HG02610 (cell line): ENCODE measurements at regions not wholly inside any gene's neighbourhood (a gene's known extent, or its start where the extent isn't known, plus 50 kb on each side); places are given as distances from the start of the nearest gene placed in this dataset.
"Not testable (repeated sequence)": the region's sequence is repeated elsewhere in the genome, so short reads cannot be mapped to it uniquely, and the experiment has no call there.

ENCODE experiments used
- ATAC-seq: cut with Tn5 transposase; IDR thresholded peaks from one replicate; pipeline ENCODE4 v1.9.1; 2021; ENCODE audit warnings: mild to moderate bottlenecking, moderate library complexity; ENCODE audit not compliant: unreplicated experiment

- ATAC-seq: no peak
Measured at GRCh38 chr21:27390384-27390783, 423.5 kb upstream of the ADAMTS5 start.

GRCh38 chr21:27388825-27389224 lies 421.9 kb upstream of the ADAMTS5 start:
- no peak for ATAC-seq

- ATAC-seq: no peak
Measured at GRCh38 chr21:27382404-27382803, 415.5 kb upstream of the ADAMTS5 start.

- no peak for ATAC-seq
Measured at GRCh38 chr21:27380303-27380702, 413.4 kb upstream of the ADAMTS5 start.

GRCh38 chr21:27379354-27379753 lies 412.5 kb upstream of the ADAMTS5 start:
- ATAC-seq: no peak

GRCh38 chr21:27372381-27372780 lies 405.5 kb upstream of the ADAMTS5 start:
- no peak for ATAC-seq

- ATAC-seq: no peak
Measured at GRCh38 chr21:27371975-27372331, 405.1 kb upstream of the ADAMTS5 start.

GRCh38 chr21:27371115-27371974 lies 404.5 kb upstream of the ADAMTS5 start:
- no peak for ATAC-seq

- ATAC-seq: no peak
Measured at GRCh38 chr21:27369978-27370571, 403.2 kb upstream of the ADAMTS5 start.

GRCh38 chr21:27369234-27369633 lies 402.3 kb upstream of the ADAMTS5 start:
- no peak for ATAC-seq

GRCh38 chr21:27366646-27367235 lies 399.9 kb upstream of the ADAMTS5 start:
- no peak for ATAC-seq

GRCh38 chr21:27366036-27366435 lies 399.1 kb upstream of the ADAMTS5 start:
- no peak for ATAC-seq

- no peak for ATAC-seq
Measured at GRCh38 chr21:27365394-27365793, 398.5 kb upstream of the ADAMTS5 start.

- ATAC-seq: no peak
Measured at GRCh38 chr21:27363719-27364477, 397.0 kb upstream of the ADAMTS5 start.

- no peak for ATAC-seq
Measured at GRCh38 chr21:27362249-27362648, 395.4 kb upstream of the ADAMTS5 start.

GRCh38 chr21:27359141-27359540 lies 392.3 kb upstream of the ADAMTS5 start:
- no peak for ATAC-seq

- ATAC-seq: no peak
Measured at GRCh38 chr21:27352885-27353284, 386.0 kb upstream of the ADAMTS5 start.

GRCh38 chr21:27346041-27346448 lies 379.2 kb upstream of the ADAMTS5 start:
- ATAC-seq: no peak

GRCh38 chr21:27339902-27340301 lies 373.0 kb upstream of the ADAMTS5 start:
- no peak for ATAC-seq

- not testable (repeated sequence) for ATAC-seq
Measured at GRCh38 chr21:27338007-27338406, 371.1 kb upstream of the ADAMTS5 start.

- ATAC-seq: no peak
Measured at GRCh38 chr21:27333096-27333495, 366.2 kb upstream of the ADAMTS5 start.
